OCI-LY3 (cell line): ENCODE measurements at regions not wholly inside any gene's neighbourhood (a gene's known extent, or its start where the extent isn't known, plus 50 kb on each side); places are given as distances from the start of the nearest gene placed in this dataset.

ENCODE experiments used
- EZH2phosphoT487 ChIP-seq: fragments of 200-600 bp; shearing (Covaris generic); IDR thresholded peaks from 2 replicates; pipeline ENCODE4 v1.6.1; 2018; ENCODE audit warnings: antibody characterized with exemption, mixed run types, low read depth
- TF ChIP-seq, protein P1 (sequence below): fragments of 200-600, 300-600 bp; sonication (generic); IDR thresholded peaks from 2 replicates; pipeline ENCODE4 v1.5.1; 2014; ENCODE audit warnings: antibody characterized with exemption, low read length, low read depth

DNA sequence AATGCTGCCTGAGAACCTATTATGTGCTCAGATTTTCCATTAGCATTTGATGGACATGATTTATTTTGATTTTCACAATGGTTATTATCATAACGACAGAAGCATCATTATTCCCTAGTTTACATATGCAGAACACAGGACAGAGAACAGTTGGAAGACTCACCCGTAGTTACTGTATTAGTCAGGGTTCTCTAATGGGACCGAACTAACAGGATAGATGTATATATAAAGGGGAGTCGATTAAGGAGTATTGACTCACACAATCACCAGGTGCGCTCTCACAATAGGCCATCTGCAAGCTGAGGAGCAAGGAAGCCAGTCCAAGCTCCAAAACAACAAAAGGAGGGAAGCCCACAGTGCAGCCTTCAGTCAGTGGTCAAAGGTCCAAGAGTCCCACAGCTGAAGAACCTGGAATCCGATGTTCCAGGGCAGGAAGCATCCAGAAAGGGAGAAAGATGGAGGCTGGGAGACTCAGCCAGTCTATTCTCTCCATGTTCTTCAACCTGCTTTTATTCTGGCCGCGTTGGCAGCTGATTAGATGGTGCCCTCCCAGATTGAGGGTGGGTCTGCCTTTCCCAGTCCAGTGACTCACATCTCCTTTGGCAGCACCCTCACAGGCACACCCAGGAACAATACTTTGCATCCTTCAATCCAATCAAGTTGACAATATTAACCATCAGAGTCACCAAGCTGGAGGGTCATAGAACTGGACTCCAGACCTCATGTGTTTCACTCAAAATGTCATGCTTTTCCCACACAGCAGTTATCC is 92.7 kb upstream of the XYLT1 start:
- TF ChIP-seq, protein P1, sequence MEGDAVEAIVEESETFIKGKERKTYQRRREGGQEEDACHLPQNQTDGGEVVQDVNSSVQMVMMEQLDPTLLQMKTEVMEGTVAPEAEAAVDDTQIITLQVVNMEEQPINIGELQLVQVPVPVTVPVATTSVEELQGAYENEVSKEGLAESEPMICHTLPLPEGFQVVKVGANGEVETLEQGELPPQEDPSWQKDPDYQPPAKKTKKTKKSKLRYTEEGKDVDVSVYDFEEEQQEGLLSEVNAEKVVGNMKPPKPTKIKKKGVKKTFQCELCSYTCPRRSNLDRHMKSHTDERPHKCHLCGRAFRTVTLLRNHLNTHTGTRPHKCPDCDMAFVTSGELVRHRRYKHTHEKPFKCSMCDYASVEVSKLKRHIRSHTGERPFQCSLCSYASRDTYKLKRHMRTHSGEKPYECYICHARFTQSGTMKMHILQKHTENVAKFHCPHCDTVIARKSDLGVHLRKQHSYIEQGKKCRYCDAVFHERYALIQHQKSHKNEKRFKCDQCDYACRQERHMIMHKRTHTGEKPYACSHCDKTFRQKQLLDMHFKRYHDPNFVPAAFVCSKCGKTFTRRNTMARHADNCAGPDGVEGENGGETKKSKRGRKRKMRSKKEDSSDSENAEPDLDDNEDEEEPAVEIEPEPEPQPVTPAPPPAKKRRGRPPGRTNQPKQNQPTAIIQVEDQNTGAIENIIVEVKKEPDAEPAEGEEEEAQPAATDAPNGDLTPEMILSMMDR: no peak
- no peak for TF ChIP-seq EZH2phosphoT487
